GM21390 (cell line): ENCODE measurements at regions not wholly inside any gene's neighbourhood (a gene's known extent, or its start where the extent isn't known, plus 50 kb on each side); places are given as distances from the start of the nearest gene placed in this dataset.
"Not testable (repeated sequence)": the region's sequence is repeated elsewhere in the genome, so short reads cannot be mapped to it uniquely, and the experiment has no call there.

ENCODE experiments used
- ATAC-seq: cut with Tn5 transposase; IDR thresholded peaks from one replicate; pipeline ENCODE4 v1.9.1; 2021; ENCODE audit not compliant: unreplicated experiment

- ATAC-seq: no peak
Observed at GRCh38 chrX:42290608-42291007, 367.3 kb upstream of the CASK start.

- no peak for ATAC-seq
Observed at GRCh38 chrX:42289492-42290385, 366.4 kb upstream of the CASK start.

- not testable (repeated sequence) for ATAC-seq
Observed at GRCh38 chrX:42285681-42286080, 362.3 kb upstream of the CASK start.

- no peak for ATAC-seq
Observed at GRCh38 chrX:42276982-42277690, 353.8 kb upstream of the CASK start.

DNA sequence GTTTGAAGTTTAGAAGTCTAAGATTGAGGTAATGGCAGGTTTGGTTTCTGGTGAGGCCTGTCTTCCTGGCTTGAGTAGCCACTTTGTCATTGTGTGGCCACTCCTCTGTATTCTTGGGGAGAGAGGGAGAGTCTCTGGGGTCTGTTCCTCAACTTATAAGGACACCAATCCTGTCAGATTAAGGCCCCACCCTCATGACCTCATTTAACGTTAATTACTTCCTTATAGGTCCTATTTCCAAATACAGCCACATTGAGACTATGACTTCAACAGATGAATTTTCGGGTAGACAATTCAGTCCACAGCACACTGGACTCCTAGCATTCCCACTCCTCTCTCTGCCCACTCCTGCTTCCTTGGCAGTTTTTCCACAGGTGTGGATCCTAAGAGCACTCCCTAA lies 350.8 kb upstream of the CASK start:
- no peak for ATAC-seq

DNA sequence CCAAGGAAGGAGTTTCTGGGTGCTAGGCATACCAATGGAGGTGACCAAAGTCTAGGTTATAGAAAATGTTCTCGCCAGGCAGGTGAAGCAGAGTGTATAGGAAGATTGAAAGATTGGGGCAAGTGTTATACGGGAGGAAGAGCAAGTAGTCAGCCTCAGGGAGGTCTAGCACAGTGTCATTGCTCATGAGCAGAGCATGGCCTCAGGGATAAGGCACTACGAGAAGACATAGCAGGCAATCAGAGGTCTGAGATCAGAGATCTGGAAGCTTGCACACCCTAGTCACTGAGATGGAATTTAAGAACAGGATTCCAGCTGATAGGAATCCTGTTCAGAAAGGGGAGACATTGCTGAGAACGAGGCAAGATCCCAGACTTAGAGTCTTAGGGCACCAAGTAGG lies 350.0 kb upstream of the CASK start:
- ATAC-seq: no peak

DNA sequence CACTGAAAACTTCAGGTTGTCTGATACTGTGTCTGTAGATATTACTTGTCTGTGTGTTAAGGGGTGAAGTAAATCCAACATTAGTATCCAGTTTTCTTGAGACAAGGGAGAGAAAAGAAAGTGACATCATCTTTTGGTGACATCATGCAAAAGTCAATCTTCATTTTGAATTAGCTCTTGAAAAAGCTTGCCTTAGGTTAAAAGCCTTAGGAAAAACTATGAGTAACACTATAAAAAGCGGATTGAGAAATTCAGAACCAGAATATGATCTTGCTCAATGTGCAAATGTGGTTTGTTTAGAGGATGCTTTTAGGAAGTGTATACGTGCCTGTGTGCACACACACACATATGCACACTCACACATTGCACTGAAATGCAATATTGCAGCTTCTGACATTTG lies 345.8 kb upstream of the CASK start:
- no peak for ATAC-seq

GRCh38 chrX:42260854-42261253 lies 337.5 kb upstream of the CASK start:
- ATAC-seq: no peak

DNA sequence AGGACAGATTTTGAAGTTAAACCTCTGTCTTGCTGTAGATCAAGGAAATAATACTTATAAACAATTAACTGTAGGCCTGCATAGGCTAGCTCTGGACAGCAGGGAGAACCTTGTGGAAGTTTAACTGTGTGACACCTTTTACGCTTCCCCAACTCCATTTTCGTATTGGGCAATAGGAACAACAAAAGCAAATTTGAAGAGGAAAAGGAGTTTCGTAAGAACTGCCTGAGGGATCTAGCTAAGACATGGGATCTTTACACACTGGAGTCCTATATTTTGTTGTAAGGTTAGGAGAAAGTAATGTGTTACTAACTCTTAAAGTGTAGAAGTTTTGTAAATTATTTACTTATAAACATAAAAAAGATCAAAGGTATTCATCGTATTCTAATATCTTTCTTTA lies 324.9 kb upstream of the CASK start:
- ATAC-seq: no peak

DNA sequence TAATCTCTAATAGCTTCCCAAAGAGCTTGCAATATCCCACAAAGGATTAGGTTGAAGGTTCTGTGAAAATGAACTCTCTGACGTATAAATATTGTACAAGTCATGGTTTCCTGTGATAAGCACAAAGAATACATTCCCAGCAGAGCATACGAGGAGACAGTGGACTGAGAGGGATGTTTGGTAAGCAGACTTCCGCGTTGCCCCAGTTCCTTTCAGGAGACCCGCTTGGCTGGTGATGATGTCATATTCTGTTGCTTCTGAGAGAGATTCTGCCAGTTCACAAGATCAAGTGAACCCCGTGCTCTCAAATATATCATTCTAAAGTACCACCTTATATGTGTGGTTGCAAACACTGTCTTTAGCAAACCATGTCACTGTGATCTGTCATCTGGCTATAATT lies 323.9 kb upstream of the CASK start:
- no peak for ATAC-seq

GRCh38 chrX:42246814-42247213 lies 323.5 kb upstream of the CASK start:
- no peak for ATAC-seq

GRCh38 chrX:42242004-42242403 lies 318.6 kb upstream of the CASK start:
- no peak for ATAC-seq

DNA sequence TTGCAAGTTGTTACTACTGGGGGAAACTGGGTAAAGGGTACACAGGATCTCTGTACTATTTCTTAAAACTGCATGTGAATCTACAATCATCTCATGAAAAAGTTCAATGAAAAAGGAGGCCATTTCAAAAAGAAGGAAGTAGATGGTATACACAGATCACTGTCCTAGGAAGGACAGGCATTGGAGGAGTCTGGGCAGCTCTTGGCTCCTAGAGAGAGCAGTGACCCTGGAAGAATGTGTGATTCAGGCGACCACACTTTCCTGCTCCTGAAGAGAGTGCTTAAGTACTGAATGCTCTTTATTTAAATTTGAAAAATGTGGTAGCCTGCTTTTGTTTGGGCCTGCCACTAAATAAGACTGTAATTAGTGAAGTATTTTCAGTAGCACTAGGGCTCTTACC lies 318.1 kb upstream of the CASK start:
- no peak for ATAC-seq

DNA sequence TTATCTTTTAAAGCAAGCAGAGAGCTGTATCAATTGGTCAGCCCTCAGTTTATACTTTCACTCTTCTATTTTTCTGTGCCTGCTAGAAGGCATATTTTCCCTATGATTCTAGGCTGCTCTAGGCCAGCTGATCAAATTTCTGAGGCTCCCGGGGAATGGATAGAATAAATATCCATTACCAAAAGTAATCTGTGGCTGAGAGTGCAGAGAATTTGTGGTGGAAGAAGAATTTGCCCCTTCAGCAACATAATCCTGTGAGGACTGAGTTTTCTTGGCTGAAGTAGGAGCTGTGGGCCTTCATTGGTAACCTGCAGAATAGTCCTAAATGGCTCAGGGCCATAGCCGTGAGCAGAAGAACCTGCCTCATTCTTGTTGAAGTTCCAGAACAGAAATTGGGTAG lies 314.6 kb upstream of the CASK start:
- ATAC-seq: no peak

DNA sequence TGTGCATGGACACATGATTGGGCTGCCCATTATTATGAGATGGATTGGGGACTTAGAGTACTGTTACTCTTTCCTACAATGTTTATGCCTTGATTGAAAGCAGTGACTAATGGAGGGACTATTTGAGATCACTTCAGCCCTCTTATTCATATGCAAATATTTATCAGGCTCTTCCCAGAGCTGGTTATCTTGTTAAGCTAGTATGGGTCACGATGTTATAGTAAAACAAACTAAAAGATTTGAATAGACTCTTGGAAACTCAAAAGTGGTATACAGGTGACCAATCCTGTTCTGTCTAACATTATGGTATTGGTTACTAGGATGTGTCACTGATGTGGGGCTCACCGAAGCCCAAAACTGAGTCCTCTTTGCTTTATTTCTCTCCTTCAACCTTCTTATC lies 306.2 kb upstream of the CASK start:
- ATAC-seq: no peak

- ATAC-seq: no peak
Observed at GRCh38 chrX:42220666-42221065, 297.3 kb upstream of the CASK start.

DNA sequence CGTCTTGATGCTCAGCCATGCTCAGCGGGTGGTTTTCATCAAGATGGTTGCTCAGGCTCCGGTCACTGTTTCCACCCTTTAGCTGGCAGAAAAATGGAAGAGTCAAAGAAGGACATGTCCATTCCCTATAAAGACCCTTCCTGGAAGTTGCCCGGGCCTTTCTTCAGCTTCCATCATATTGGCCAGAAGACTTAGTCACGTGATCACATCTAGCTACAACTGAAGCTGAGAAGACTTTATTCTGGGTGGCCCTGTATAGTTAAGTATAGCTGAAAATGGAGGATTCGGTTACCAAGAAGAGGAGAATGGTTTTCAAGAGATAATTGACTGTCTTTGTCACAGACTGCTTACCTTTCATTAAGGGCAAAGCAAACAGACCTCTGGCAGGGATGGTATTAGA lies 296.7 kb upstream of the CASK start:
- ATAC-seq: no peak

- ATAC-seq: no peak
Observed at GRCh38 chrX:42219231-42219630, 295.9 kb upstream of the CASK start.

GRCh38 chrX:42195506-42195905 lies 272.2 kb upstream of the CASK start:
- ATAC-seq: no peak

DNA sequence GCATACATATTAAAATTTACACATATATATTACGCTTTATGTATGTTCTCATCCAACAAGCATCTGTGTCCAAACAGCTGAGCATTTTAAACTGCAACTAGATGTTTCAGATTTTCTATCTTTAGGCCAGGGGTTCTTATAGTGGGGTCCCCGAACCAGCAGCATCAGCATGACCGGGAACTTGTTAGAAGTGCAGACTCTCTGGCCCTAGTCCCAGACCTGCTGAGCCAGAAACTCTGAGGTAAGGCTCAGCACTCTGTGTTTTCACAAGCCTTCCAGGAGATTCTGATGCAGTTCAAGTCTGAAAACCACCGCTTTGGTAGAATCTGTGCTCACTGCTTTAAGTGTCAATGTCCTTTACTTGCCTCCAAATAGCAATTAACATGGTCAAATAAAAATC lies 266.2 kb upstream of the CASK start:
- ATAC-seq: no peak

DNA sequence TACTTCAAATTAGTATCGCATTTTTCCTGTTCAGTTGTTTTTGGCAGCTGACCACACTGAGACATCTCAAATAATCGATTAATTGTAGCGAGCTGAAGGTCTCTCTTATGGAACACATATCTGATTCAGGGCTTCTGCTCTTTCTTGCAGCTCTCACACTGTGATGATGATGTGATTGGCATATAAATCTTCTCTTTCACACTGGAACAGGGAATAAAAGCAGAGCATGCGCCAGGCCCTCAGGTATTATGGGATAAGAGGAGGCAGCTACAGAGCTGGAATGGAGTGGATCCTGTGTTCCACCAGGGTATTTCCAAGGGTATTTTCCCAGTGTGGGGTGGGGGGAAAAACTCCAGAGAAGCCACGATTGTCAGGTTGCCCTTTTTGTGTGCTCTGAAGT lies 265.4 kb upstream of the CASK start:
- ATAC-seq: no peak

GRCh38 chrX:42176789-42177188 lies 253.4 kb upstream of the CASK start:
- ATAC-seq: no peak
